ENCODE measurements at regions not wholly inside any gene's neighbourhood (a gene's known extent, or its start where the extent isn't known, plus 50 kb on each side); places are given as distances from the start of the nearest gene placed in this dataset.

- ChIA-PET POLR2A (no interaction called here), CTCF (no interaction called here)
- H3K4me1 Mint-ChIP-seq (ENCODE audit: low read depth), result no peaks in the 10 kb centered on the region
- no peak overlapping the region for H3K4me3 Mint-ChIP-seq
- no peaks in the 10 kb centered on the region for H3K36me3 Mint-ChIP-seq
- H3K27me3 Mint-ChIP-seq, result peaks cover 4% of the 10 kb centered on the region
- no peak for DNase-seq
- intact Hi-C loops (cut with micrococcal nuclease), result no loop called here
- H3K9me3 Mint-ChIP-seq, result peaks cover 3% of the 10 kb centered on the region
- H3K27ac Mint-ChIP-seq, result no peak overlapping the region
These were observed 198.9 kb downstream of the ACKR3 start for GRCh38 chr2:236768393-236769140.

- no peaks in the 10 kb centered on the region for H3K36me3 Mint-ChIP-seq
- no peak overlapping the region for H3K27ac Mint-ChIP-seq
- no peak for DNase-seq
- H3K9me3 Mint-ChIP-seq, result peaks cover 3% of the 10 kb centered on the region
- ChIA-PET CTCF (interaction anchor here (1.0 kb wide), 1 partner anchor 258 kb away, joined by 3 read pairs; no protein-coding TSS in a partner anchor), POLR2A (no interaction called here)
- peaks cover 4% of the 10 kb centered on the region for H3K27me3 Mint-ChIP-seq
- H3K4me3 Mint-ChIP-seq, result no peak overlapping the region
- H3K4me1 Mint-ChIP-seq (ENCODE audit: low read depth), result no peaks in the 10 kb centered on the region
- intact Hi-C loops (cut with micrococcal nuclease), result no loop called here
These were observed 200.5 kb downstream of the ACKR3 start for GRCh38 chr2:236769981-236770671.

GRCh38 chr2:236772220-236772837 is 202.7 kb downstream of the ACKR3 start:
- H3K4me1 Mint-ChIP-seq (ENCODE audit: low read depth), result no peaks in the 10 kb centered on the region

GRCh38 chr2:236773206-236773605 is 203.6 kb downstream of the ACKR3 start:
- intact Hi-C loops (cut with micrococcal nuclease), result no loop called here
- no peak for DNase-seq
- H3K27me3 Mint-ChIP-seq, result peaks cover 4% of the 10 kb centered on the region
- ChIA-PET CTCF (no interaction called here), POLR2A (no interaction called here)
- no peaks in the 10 kb centered on the region for H3K9me3 Mint-ChIP-seq
- H3K4me1 Mint-ChIP-seq (ENCODE audit: low read depth), result no peaks in the 10 kb centered on the region
- H3K36me3 Mint-ChIP-seq, result no peaks in the 10 kb centered on the region
- no peak overlapping the region for H3K4me3 Mint-ChIP-seq
- H3K27ac Mint-ChIP-seq, result no peak overlapping the region

More at GRCh38 chr2:236772220-236772837, 202.7 kb downstream of the ACKR3 start:
- Mint-ChIP-seq H3K27me3 (peaks cover 4% of the 10 kb centered on the region), H3K9me3 (no peaks in the 10 kb centered on the region), H3K4me3 (no peak overlapping the region), H3K27ac (no peak overlapping the region), H3K36me3 (no peaks in the 10 kb centered on the region)
- CTCF ChIA-PET, result no interaction called here
- intact Hi-C loops (cut with micrococcal nuclease), result no loop called here
- POLR2A ChIA-PET, result no interaction called here
- no peak for DNase-seq

GRCh38 chr2:236774171-236774570 is 204.5 kb downstream of the ACKR3 start:
- no peak for DNase-seq
- H3K27ac Mint-ChIP-seq, result no peak overlapping the region
- H3K4me1 Mint-ChIP-seq (ENCODE audit: low read depth), result no peaks in the 10 kb centered on the region
- no peak overlapping the region for H3K4me3 Mint-ChIP-seq
- ChIA-PET POLR2A (no interaction called here), CTCF (no interaction called here)
- no peaks in the 10 kb centered on the region for H3K36me3 Mint-ChIP-seq
- H3K9me3 Mint-ChIP-seq, result no peaks in the 10 kb centered on the region
- H3K27me3 Mint-ChIP-seq, result peaks cover 1% of the 10 kb centered on the region
- intact Hi-C loops (cut with micrococcal nuclease), result no loop called here

- H3K4me3 Mint-ChIP-seq, result no peak overlapping the region
- ChIA-PET CTCF (no interaction called here), POLR2A (no interaction called here)
- no peak for DNase-seq
- intact Hi-C loops (cut with micrococcal nuclease), result no loop called here
- no peaks in the 10 kb centered on the region for H3K4me1 Mint-ChIP-seq (ENCODE audit: low read depth)
- no peaks in the 10 kb centered on the region for H3K36me3 Mint-ChIP-seq
- H3K27ac Mint-ChIP-seq, result no peak overlapping the region
- H3K27me3 Mint-ChIP-seq, result no peaks in the 10 kb centered on the region
- no peaks in the 10 kb centered on the region for H3K9me3 Mint-ChIP-seq
These were observed 205.9 kb downstream of the ACKR3 start for GRCh38 chr2:236775511-236775910.

GRCh38 chr2:236776206-236776605 is 206.6 kb downstream of the ACKR3 start:
- intact Hi-C loops (cut with micrococcal nuclease), result no loop called here
- CTCF ChIA-PET, result no interaction called here
- Mint-ChIP-seq H3K27me3 (no peaks in the 10 kb centered on the region), H3K4me1 (ENCODE audit: low read depth) (no peaks in the 10 kb centered on the region), H3K4me3 (no peak overlapping the region), H3K27ac (no peak overlapping the region), H3K9me3 (no peaks in the 10 kb centered on the region), H3K36me3 (no peaks in the 10 kb centered on the region)
- POLR2A ChIA-PET, result no interaction called here
- DNase-seq, result no peak

GRCh38 chr2:236776695-236777251 is 207.1 kb downstream of the ACKR3 start:
- ChIA-PET CTCF (no interaction called here), POLR2A (no interaction called here)
- intact Hi-C loops (cut with micrococcal nuclease), result no loop called here
- Mint-ChIP-seq H3K27me3 (peaks cover 2% of the 10 kb centered on the region), H3K4me1 (ENCODE audit: low read depth) (no peaks in the 10 kb centered on the region), H3K9me3 (no peaks in the 10 kb centered on the region), H3K4me3 (no peak overlapping the region), H3K36me3 (no peaks in the 10 kb centered on the region), H3K27ac (no peak overlapping the region)
- DNase-seq, result no peak

GRCh38 chr2:236777408-236777807 is 207.8 kb downstream of the ACKR3 start:
- peaks cover 6% of the 10 kb centered on the region for H3K27me3 Mint-ChIP-seq
- H3K27ac Mint-ChIP-seq, result no peak overlapping the region
- no peaks in the 10 kb centered on the region for H3K9me3 Mint-ChIP-seq
- DNase-seq, result no peak
- H3K36me3 Mint-ChIP-seq, result no peaks in the 10 kb centered on the region
- intact Hi-C loops (cut with micrococcal nuclease), result no loop called here
- no peak overlapping the region for H3K4me3 Mint-ChIP-seq
- POLR2A ChIA-PET, result no interaction called here
- H3K4me1 Mint-ChIP-seq (ENCODE audit: low read depth), result no peaks in the 10 kb centered on the region
- CTCF ChIA-PET, result no interaction called here

GRCh38 chr2:236781933-236782816 is 212.6 kb downstream of the ACKR3 start:
- CTCF ChIA-PET, result no interaction called here
- no peak overlapping the region for H3K4me3 Mint-ChIP-seq
- no peak overlapping the region for H3K27ac Mint-ChIP-seq
- H3K4me1 Mint-ChIP-seq (ENCODE audit: low read depth), result no peaks in the 10 kb centered on the region
- intact Hi-C loops (cut with micrococcal nuclease), result no loop called here
- POLR2A ChIA-PET, result no interaction called here
- peaks cover 23% of the 10 kb centered on the region for H3K27me3 Mint-ChIP-seq
- DNase-seq, result no peak
- H3K9me3 Mint-ChIP-seq, result no peaks in the 10 kb centered on the region
- no peaks in the 10 kb centered on the region for H3K36me3 Mint-ChIP-seq

GRCh38 chr2:236782938-236783337 is 213.3 kb downstream of the ACKR3 start:
- Mint-ChIP-seq H3K36me3 (no peaks in the 10 kb centered on the region), H3K4me1 (ENCODE audit: low read depth) (no peaks in the 10 kb centered on the region), H3K27ac (no peak overlapping the region), H3K4me3 (no peak overlapping the region), H3K27me3 (peaks cover 23% of the 10 kb centered on the region), H3K9me3 (no peaks in the 10 kb centered on the region)
- intact Hi-C loops (cut with micrococcal nuclease), result no loop called here
- ChIA-PET CTCF (no interaction called here), POLR2A (no interaction called here)
- DNase-seq, result peak; percentile 13

- Mint-ChIP-seq H3K4me1 (ENCODE audit: low read depth) (no peaks in the 10 kb centered on the region), H3K27me3 (peaks cover 23% of the 10 kb centered on the region), H3K36me3 (no peaks in the 10 kb centered on the region), H3K9me3 (no peaks in the 10 kb centered on the region), H3K27ac (no peak overlapping the region), H3K4me3 (no peak overlapping the region)
- DNase-seq, result no peak
- ChIA-PET POLR2A (no interaction called here), CTCF (no interaction called here)
- intact Hi-C loops (cut with micrococcal nuclease), result no loop called here
These were observed 213.9 kb downstream of the ACKR3 start for GRCh38 chr2:236783417-236784020.
